ENCODE measurements at regions not wholly inside any gene's neighbourhood (a gene's known extent, or its start where the extent isn't known, plus 50 kb on each side); places are given as distances from the start of the nearest gene placed in this dataset.

DNA sequence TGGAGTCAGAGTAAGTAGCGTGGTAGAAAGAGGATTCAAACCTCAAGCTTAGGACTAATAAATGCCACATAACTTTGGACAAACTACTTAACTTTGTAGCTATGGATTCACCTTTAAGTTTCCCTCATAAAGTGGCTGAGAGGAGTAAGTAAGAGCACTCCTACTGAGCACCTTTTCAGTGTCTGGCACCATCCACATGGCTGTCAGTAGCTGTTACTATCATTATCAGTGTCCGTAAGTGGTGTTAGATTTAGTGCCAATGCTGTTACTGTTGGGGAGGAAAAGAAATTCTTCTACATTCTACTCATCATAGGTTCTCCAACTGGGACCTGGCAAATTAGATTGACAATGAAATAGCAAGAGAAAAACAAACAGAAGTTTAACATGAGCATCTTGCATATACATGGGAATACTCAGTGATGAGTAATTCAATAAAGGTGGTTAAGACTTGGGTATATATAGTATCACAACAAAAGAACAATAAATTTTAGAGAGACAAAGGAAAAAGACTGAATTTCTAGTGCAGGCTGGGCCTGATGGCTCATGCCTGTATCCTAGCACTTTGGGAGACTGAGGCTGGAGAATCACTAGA is 165.6 kb upstream of the NBEA start:
- no peak for DNase-seq

DNA sequence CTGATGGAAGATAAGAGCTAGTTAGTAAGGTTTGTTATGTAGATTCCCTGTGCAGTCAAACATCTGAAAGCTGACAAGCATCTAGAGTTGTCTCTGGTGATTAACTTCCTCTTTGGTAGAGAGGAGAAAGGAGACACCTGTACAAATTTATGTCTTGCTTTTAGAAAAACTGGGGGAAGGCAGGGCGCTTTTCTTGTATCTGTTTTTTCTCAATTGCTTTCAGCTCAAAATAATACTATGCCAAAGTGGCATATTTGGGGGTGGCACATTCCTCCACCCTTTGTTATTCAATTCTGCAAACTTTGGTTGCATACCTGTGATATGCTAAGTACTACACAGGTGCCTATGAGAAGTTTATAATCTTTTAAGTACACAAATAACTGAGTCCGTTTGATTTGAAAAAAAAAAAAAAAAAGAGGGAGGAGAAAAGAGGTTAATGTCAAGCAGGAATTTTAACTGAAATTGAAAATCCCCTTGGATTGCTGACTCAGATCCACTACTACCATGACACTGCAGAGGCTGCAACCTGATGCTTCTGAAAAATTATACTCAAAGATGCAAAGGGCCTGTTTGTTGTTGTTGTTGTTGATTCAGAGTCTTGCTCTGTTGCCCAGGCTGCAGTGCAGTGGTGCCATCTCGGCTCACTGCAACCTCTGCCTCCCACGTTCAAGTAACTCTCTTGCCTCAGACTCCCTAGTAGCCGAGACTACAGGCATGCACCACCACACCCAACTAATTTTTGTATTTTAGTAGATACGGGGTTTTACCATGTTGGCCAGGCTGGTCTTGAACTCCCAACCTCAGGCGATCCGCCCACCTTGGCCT is 164.8 kb upstream of the NBEA start:
- DNase-seq: no peak

DNA sequence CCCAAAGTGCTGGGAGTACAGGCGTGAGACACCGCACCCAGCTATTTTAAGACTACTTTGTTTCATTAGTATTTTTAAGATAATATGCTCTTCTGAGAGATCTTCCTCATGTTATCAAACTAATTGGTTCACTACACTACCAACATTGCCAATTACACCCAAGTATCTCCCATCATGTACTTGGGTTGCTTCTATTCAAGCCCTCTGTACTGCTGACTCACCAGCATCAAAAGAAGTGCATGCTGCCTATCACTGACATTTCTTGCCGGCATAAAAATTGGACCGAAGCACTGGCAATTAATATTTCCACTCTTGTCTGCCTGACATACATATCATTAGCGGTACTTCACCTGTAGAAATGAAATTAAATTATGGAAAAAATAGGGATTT is 164.2 kb upstream of the NBEA start:
- DNase-seq: no peak

DNA sequence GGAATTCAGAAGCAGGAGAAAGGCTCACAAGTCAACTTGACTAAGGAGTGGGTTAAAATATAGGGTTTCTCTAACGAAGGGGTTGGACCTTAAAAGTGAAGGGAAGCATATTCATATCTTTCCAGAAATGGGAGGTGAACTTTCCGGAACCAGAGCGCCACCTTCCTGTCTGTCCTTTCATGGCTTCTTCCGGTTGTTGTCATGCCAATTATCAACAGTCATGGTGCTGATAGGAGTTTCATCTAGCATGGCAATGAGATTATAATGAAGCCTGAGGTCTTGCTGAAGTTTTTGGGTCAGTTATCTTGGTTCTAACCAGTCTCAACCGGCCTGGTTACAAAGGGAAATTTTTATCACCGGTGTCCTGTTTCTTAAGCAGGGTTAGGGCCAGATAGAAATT is 162.9 kb upstream of the NBEA start:
- no peak for DNase-seq

DNA sequence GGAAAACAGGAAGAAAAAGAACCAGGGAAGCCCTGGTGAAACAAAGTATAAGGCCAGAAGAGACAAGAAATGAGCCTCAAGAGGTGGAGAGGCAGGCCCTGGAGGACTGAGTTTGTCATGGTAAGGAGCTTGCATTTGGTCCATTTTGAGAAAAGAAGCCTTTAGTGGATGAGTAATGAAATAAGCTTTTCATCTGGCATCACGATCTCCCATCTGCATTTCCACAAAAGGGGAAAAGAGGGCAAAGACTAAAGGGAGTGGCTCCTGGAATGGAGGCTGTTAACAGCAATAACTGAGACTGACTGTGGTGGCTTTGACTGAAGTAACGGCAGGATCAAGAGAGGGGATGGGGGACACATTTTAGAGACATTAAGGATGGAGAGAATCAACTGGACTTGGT is 148.8 kb upstream of the NBEA start:
- no peak for DNase-seq

DNA sequence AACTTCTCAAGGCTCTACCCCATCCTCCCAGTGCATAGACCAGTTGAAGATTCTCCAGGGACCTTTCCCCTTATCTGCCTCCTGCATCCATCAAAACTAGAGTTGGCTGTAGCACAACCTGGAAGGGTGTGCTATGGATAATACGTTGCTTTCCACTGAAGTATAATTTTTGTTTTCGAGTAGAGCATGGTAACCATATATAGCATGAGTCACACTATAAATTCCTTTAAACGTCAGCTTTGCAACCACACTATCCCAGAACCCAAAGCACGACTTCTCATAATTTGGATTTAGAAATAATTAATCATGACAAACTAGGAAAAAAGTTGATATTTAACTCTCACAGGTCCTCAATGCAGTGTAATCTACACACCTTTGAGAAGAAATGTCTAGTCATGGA is 138.3 kb upstream of the NBEA start:
- no peak for DNase-seq

DNA sequence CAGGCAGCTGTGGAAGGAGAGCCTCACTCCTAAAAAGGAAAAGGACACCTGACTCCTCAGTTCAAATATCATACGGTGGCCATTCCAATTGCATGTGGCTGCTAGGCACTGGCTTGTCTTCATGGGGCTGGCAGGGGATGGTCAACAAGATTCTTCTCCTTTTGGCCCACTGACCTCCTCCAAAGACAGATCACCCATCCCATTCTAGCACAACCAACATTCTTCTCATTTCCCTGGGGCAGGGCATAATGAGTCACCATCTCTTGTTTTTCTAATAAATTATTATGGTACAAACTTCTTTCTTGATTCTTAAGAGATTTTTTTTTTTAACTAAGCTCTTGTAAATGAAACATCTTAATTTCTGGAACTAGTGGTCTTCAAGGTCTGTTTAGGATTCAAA is 136.7 kb upstream of the NBEA start:
- DNase-seq: no peak

DNA sequence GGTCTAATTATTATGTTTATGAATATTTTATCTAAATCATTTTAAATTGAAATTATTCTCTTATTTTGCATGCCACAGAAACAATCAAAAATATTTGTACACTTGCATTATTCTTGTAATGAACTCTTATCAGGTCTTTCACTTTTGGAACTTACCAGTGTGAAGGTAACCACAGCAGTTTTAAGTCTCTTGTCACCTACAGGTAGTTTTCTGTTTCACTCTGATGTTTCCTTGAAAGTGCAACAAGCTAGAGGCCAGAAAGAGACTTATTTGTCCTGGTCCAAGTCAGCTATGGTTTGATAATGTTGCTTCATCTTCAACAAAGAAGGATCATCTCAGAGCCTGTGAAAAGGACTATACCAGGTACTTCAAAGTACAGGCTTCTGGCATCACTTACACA is 133.4 kb upstream of the NBEA start:
- no peak for DNase-seq

DNA sequence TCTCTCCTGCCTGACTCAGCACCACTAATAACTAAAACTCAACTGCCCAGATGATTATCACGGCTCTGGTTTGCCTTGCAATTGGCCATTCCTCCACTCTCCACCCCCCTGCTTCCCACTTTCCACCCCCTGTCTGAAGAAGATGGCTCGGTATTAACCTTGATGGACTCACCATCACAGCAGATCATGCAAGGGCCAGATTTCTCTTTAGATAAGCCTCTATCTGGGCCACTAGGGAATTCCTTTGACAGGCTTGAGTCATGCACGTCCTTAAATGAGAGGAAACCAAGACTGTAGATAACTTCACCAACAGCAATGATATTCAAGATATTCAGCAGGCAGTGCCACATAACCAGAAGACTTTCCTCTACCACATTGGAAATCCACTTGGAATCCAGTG is 131.1 kb upstream of the NBEA start:
- DNase-seq: no peak

DNA sequence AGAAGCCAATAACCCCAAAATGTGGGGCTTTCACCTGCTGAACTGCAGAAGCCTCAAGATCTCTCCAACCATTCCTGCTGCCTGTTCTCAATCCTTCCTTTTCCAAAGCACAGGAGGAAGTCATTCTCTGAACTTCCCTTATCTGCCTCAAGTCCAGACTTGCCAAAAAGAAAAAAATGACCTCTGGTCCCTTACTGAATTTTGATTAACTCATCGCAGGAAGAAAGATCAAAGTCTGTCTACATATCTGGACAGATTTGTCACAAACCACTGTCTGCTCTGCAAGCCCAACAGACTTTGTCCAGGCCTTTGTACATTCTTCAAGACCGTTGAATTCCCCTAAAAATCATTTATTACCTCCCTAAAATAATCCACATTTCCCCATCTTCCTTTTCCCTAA is 126.5 kb upstream of the NBEA start:
- no peak for DNase-seq

DNA sequence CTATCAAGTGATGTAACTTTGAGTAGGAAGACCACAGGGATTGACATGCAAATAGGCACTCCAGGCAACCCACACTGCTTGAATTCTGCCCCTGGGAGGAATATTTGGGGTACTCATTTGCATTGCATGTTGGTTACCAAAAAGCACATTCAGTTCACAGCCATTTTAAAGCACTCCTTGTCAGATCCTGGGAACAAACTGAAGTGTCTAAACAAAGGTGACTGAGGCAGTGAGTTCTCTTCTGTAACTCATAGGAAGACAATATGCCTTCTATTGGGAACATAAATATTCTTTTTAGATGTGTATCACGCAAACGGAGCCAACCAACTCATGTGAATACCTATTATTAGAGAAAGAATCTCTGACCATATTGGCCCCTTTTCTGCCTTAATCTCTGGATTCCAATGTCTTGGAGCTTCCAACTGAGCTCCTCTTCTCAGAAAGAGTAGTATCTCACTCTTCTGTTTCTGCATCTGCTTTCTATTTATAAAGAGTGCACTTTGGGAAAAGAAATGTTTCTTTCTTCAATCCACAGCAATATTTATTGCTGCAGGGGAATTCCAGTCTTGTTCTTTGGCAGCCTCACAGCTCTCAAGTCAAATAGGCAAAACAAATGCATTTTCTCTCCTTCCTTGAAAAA is 125.7 kb upstream of the NBEA start:
- DNase-seq: no peak

DNA sequence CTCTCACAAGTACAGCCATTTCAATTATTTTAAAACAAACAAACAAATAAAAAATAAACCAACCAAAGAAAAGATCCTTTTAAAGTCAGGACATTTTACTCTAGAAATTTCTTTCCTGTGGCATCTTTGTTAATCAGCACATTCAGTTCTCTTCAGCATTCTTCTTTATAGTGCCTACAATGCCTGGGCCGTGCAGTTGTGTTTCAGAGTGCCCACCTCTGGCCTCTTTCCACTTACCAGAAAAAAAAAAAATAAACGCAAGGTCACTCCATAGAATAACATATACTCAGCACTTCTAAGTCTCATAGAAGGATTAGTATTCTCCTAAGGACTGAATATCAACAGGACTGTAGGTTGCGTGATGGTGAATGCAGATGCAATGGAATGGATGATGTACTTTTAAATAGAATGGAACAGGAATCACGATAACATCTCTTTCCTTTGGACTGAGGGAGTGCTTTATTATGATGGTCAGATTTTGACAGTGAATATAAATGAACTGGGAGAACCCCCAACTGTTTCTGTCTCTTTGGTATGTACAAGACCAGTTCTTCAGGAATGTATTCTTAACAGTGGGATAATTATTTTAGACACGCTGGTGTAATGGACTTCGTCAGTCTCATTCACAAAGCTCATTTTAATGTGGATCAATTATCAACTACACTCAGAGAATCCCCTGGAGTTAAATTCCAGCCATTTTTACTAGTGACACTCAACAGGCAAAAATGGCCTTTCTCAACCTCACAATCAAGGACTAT is 125.0 kb upstream of the NBEA start:
- no peak for DNase-seq

DNA sequence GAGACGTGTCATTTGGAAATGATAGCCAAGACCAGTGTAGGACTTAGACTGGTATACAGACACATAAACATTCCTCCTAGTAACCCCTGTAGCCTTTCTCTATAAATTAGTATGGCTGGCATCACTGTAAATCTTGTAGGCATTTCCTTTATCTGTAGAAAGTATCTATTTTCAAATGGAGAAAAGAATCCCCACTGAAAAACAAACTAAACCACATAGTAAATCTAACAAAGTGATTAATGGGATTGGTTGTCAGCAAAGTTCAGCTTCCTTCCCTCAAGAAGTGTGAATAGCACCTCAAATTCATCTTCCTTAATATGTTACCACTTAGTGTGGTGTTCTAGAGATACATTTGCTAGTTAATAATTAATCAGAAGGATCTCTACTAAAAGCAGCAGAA is 119.4 kb upstream of the NBEA start:
- no peak for DNase-seq

DNA sequence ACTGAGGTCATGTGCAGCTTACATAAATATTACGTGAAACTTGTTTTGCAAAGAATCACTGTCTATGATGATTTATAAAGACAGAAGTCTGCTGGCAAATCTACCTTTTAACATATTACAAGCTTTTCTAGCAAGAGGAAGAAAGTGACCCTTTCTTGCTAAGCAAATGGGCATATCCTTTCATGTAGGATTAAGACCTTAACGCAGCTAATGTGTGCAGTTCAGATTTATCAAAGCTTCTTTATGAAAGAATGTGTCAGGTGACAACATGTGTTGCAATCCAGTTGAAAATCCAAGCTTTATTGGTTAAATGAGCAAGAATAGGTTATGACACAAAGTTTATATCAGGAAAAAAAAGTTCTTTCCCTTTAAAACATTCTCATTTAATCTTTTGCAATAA is 115.6 kb upstream of the NBEA start:
- DNase-seq: no peak

DNA sequence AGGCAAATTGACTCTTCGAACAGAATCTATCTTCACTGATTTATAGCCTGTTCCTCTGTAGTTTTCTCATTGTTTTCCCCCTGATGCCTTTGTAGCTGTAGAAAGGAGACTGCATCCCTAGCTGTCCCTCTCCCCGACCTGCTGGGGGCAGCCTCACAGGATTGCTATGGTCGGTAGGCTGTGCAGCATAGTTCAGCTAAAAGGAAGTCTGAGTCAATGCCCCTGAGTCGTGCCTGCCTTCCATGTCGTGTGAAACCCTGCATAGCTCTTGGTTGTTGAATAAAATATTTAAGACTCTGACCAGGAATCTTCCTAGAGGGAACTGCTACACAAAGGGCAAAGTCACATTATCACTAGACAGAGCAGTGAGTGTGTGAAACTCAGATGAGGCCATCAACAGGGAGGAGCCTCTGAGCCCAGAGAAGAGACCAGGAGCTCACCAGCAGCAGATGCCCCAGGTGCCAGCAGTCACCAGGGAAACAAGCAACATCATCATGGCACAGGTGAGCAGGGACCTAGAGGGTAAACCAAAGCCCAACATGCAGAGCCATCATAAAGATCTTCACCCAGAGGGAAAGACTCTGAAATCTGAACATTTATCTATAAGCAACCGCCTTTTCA is 108.4 kb upstream of the NBEA start:
- no peak for DNase-seq

DNA sequence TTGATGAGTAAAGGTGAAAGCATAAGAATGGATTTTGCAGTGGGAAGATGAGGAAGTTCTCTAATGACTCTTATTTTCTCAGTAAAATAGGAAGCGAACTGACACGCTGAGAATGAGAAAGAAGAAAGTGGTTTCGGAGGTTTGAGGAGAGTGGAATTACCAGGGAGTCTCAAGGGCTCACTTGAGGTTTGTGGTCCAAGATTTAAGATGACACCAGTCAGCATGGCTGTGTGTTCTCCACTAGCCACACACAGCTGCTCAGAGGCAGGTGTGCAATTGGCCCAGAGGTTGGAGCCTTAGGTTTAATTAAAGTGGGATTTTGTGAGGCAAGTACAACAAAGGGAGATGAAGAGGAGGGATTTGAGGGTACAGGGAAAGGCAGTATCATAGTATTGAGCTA is 99.6 kb upstream of the NBEA start:
- no peak for DNase-seq

DNA sequence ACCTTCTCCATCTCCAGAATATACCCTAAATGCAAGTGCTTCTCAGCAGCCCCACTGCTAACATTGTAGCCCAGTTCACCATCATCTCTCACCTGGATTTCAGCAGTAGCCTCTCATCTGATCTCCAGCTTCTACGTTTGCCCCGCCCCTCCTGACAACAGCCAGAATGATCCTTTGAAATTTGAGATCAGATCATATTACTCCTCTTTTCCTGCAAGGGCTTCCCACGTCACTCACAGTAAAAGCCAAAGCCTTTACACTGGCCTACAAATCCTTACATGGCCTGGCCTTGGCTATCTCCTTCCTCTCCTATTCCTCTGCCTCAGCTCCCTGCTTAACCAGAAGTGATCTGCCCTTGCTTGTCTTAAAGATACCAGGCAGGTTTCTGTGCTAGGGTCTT is 94.3 kb upstream of the NBEA start:
- DNase-seq: no peak

DNA sequence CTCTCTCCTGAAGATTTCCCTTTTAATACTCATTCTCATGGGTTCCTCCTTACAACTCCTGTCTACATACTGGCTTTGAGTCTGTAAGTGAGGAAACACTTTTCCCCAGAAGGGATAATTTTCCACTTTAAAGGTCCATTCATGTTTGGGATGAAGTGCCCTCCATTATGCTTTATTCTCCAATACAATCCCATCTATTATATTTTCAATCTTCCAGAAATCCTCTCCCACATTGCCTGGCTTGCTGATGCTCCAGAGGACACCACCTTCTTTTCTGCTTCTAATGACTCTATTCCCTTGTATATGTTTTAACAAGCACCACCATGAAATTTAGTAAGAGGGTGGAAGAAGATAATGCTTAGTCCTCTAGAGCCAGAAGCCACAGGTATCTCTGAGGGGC is 92.7 kb upstream of the NBEA start:
- no peak for DNase-seq

DNA sequence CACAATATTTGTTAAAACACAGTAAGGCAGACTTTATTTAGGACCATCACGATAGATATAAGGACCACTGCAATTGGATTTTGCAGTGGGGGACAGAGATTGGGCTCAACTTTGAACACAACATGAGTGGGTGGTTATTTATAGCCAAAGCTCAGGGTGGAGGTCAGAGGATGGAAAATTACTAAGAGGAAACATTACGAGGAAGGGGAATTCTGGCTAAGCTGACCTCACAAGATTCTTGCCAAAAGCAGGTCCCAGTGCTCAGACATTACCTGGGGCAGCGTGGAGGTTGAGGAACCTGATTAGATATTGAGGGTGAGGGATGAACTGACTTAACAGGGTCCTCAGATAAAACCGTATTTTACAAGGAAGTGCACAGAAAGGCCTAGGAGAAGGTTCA is 88.9 kb upstream of the NBEA start:
- no peak for DNase-seq

DNA sequence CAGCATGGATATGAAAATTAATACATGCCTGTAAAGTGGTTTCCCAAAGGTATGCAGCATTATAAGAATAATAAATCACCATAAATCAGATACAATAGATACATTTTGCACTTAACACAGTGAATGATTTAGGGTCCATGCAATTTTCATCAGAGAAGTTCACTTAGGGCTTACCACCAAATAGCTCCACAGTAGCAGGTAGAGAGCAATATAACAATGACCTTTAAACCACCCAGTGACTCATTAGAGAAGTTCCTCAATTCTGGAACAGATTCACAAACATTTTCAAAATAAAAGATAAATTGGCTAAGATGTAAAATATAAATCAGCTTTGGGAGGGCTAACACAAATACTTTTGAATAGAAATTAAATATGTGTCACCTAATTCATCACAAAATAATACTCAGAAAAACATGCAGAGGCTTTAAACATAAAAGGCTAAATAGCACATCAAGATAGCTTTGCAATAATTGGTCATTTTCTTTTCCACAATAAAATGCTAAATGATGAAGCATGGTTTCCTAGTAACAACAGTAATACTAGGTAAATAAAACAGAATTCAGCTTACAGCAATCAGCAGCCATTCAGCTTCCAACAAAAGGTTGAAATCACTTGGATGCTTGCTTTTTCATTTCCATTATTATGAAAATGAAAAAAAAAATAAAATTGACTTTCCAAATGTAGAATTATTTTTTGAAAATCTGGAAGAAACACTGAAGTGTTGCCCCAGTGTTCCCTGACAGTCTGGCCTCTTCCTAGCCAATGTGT is 84.3 kb upstream of the NBEA start:
- DNase-seq: no peak

DNA sequence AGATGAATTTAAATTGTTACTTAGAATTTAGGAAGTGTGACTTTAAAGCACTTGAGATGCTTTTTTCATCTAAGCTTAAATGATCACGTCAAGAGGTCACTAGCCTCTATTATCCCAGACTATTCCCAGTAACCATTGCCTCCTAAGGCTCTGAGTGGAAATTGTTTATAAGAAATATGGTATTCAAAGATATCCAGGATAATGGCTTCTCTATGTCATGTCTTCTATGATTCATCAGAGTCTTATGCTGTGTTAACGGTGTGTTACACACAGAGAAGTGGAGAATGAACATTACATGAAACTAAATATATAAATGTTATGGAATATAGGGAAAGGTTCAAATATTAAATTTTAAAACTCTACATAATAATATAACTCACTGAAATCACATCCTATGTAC is 79.8 kb upstream of the NBEA start:
- DNase-seq: no peak

DNA sequence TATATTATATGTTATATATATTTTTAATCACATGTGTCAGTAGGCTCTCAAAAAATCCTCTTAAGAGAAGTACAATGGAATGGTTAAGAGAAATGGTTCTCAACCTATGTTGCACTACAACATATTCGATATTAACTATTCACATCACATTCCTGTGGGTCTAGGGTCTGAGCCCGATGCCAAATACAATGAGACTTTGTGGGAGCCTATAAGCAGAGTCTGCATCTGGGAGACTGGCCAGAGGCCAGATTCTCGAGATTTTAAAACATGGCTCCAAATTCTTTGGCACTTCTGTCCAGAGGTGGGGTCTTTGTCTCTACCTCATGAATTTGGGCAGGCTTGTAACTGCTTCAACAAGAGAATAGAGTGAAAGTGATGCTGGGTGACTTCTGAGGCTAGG is 79.4 kb upstream of the NBEA start:
- no peak for DNase-seq
